HCEC 1CT (cell line): ENCODE measurements at regions not wholly inside any gene's neighbourhood (a gene's known extent, or its start where the extent isn't known, plus 50 kb on each side); places are given as distances from the start of the nearest gene placed in this dataset.
"Not testable (repeated sequence)": the region's sequence is repeated elsewhere in the genome, so short reads cannot be mapped to it uniquely, and the experiment has no call there.

Experiments used
- DNase-seq: peaks from one replicate; pipeline ENCODE4 v3.0.0-alpha.2; 2017

GRCh38 chr7:39758234-39758970, 135.0 kb downstream of the RALA start:
- DNase-seq: no peak

GRCh38 chr7:39761449-39761848, 138.1 kb downstream of the RALA start:
- DNase-seq: no peak

GRCh38 chr7:39762466-39762865, 139.1 kb downstream of the RALA start:
- DNase-seq: not testable (repeated sequence)

GRCh38 chr7:39762881-39763280, 139.5 kb downstream of the RALA start:
- DNase-seq: peak; percentile 45

- DNase-seq: not testable (repeated sequence)
Observed at GRCh38 chr7:39765833-39766232, 142.5 kb downstream of the RALA start.

GRCh38 chr7:39768439-39768838, 145.1 kb downstream of the RALA start:
- not testable (repeated sequence) for DNase-seq

- not testable (repeated sequence) for DNase-seq
Observed at GRCh38 chr7:39774341-39774851, 151.0 kb downstream of the RALA start.

- peak; percentile 83 for DNase-seq
Observed at GRCh38 chr7:39781557-39781956, 158.2 kb downstream of the RALA start.

GRCh38 chr7:39786440-39786839, 163.1 kb downstream of the RALA start:
- DNase-seq: not testable (repeated sequence)

- DNase-seq: peak; percentile 47
Observed at GRCh38 chr7:39791035-39791434, 159.0 kb upstream of the CDK13 start.

GRCh38 chr7:39791911-39792310, 158.1 kb upstream of the CDK13 start:
- DNase-seq: not testable (repeated sequence)

GRCh38 chr7:39793026-39793425, 157.0 kb upstream of the CDK13 start:
- not testable (repeated sequence) for DNase-seq

- DNase-seq: not testable (repeated sequence)
Observed at GRCh38 chr7:39793851-39794250, 156.2 kb upstream of the CDK13 start.

GRCh38 chr7:39796947-39797346, 153.1 kb upstream of the CDK13 start:
- DNase-seq: not testable (repeated sequence)

GRCh38 chr7:39798077-39798476, 152.0 kb upstream of the CDK13 start:
- DNase-seq: not testable (repeated sequence)

- DNase-seq: no peak
Observed at GRCh38 chr7:39808796-39809481, 141.1 kb upstream of the CDK13 start.

- DNase-seq: no peak
Observed at GRCh38 chr7:39810204-39810642, 139.8 kb upstream of the CDK13 start.

GRCh38 chr7:39810710-39811109, 139.3 kb upstream of the CDK13 start:
- DNase-seq: no peak

- DNase-seq: no peak
Observed at GRCh38 chr7:39811161-39811614, 138.9 kb upstream of the CDK13 start.

- DNase-seq: no peak
Observed at GRCh38 chr7:39816462-39817060, 133.5 kb upstream of the CDK13 start.

GRCh38 chr7:39819514-39819913, 130.5 kb upstream of the CDK13 start:
- DNase-seq: no peak

GRCh38 chr7:39824456-39825200, 125.4 kb upstream of the CDK13 start:
- no peak for DNase-seq
